ENCODE measurements at regions not wholly inside any gene's neighbourhood (a gene's known extent, or its start where the extent isn't known, plus 50 kb on each side); places are given as distances from the start of the nearest gene placed in this dataset.

DNA sequence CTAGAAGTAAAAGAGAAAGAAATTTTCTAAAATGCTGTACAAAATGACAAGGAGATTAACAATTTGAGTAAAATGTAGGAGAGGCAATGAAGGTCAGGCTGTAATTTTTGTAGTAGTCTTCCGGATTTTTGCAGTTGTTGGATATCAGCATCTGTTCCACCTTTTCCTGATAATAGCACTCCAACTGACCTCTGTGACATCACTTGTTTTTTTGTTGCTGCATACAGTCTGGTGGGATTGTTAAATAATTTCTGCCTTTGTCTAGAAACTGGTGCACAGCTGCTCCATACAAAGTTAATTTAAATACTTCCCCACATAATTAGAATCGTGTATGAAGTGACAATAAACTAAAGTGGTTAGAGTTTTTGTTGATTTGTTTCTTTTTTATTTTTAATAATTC, 731.4 kb downstream of the PLOD2 start (continued):
- TF ChIP-seq, protein P1, sequence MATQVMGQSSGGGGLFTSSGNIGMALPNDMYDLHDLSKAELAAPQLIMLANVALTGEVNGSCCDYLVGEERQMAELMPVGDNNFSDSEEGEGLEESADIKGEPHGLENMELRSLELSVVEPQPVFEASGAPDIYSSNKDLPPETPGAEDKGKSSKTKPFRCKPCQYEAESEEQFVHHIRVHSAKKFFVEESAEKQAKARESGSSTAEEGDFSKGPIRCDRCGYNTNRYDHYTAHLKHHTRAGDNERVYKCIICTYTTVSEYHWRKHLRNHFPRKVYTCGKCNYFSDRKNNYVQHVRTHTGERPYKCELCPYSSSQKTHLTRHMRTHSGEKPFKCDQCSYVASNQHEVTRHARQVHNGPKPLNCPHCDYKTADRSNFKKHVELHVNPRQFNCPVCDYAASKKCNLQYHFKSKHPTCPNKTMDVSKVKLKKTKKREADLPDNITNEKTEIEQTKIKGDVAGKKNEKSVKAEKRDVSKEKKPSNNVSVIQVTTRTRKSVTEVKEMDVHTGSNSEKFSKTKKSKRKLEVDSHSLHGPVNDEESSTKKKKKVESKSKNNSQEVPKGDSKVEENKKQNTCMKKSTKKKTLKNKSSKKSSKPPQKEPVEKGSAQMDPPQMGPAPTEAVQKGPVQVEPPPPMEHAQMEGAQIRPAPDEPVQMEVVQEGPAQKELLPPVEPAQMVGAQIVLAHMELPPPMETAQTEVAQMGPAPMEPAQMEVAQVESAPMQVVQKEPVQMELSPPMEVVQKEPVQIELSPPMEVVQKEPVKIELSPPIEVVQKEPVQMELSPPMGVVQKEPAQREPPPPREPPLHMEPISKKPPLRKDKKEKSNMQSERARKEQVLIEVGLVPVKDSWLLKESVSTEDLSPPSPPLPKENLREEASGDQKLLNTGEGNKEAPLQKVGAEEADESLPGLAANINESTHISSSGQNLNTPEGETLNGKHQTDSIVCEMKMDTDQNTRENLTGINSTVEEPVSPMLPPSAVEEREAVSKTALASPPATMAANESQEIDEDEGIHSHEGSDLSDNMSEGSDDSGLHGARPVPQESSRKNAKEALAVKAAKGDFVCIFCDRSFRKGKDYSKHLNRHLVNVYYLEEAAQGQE (IDR thresholded peaks at IDR 0.05; ENCODE audit: unreplicated experiment) = no peak
- no peak for TF ChIP-seq NANOG (IDR thresholded peaks at IDR 0.05; ENCODE audit: borderline replicate concordance)
- no peak for TF ChIP-seq JUNB (IDR thresholded peaks at IDR 0.05; ENCODE audit: unreplicated experiment)
- no peak for TF ChIP-seq POLR2AphosphoS5 (IDR thresholded peaks at IDR 0.05; ENCODE audit: low read depth)
- no peak for TF ChIP-seq STAT1 (IDR thresholded peaks at IDR 0.05; ENCODE audit: unreplicated experiment)
- TF ChIP-seq, protein P2, sequence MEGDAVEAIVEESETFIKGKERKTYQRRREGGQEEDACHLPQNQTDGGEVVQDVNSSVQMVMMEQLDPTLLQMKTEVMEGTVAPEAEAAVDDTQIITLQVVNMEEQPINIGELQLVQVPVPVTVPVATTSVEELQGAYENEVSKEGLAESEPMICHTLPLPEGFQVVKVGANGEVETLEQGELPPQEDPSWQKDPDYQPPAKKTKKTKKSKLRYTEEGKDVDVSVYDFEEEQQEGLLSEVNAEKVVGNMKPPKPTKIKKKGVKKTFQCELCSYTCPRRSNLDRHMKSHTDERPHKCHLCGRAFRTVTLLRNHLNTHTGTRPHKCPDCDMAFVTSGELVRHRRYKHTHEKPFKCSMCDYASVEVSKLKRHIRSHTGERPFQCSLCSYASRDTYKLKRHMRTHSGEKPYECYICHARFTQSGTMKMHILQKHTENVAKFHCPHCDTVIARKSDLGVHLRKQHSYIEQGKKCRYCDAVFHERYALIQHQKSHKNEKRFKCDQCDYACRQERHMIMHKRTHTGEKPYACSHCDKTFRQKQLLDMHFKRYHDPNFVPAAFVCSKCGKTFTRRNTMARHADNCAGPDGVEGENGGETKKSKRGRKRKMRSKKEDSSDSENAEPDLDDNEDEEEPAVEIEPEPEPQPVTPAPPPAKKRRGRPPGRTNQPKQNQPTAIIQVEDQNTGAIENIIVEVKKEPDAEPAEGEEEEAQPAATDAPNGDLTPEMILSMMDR (conservative IDR thresholded peaks at IDR 0.05; ENCODE audit: low read depth in 2 of 2) = no peak

- Histone ChIP-seq H3K27me3 (ENCODE audit: insufficient read depth) (no peaks in the 10 kb centered on the region), H4K20me1 (replicated peaks; ENCODE audit: insufficient read depth) (no peaks in the 10 kb centered on the region), H2AFZ (no peak overlapping the region), H3K36me3 (ENCODE audit: insufficient read depth) (no peaks in the 10 kb centered on the region), H3K4me3 (no peak overlapping the region), H3F3A (replicated peaks; ENCODE audit: low read depth) (no peaks in the 10 kb centered on the region), H3K27ac (ENCODE audit: low read depth) (no peak overlapping the region), H3K79me2 (replicated peaks; ENCODE audit: insufficient read depth) (no peaks in the 10 kb centered on the region), H3K4me1 (ENCODE audit: insufficient read depth) (no peaks in the 10 kb centered on the region), H3K9me2 (ENCODE audit: insufficient read depth) (no peaks in the 10 kb centered on the region), H3K4me2 (no peak overlapping the region)
- Mint-ChIP-seq H3K36me3 (ENCODE audit: low read depth) (no peaks in the 10 kb centered on the region), H3K4me3 (no peak overlapping the region), H3K9me3 (no peaks in the 10 kb centered on the region), H3K27ac (no peak overlapping the region), H3K27me3 (ENCODE audit: insufficient read depth, low read depth, poor library complexity) (no peaks in the 10 kb centered on the region), H3K4me1 (no peaks in the 10 kb centered on the region; the same call in 2 of the 3 replicates)
- ATAC-seq (no peak), DNase-seq (ENCODE audit: low spot score) (no peak)
- no peak for TF ChIP-seq ZNF331 (CRISPR knock-in tag; IDR thresholded peaks at IDR 0.05; ENCODE audit: low read depth)
- TF ChIP-seq, protein P2 (conservative IDR thresholded peaks at IDR 0.05; ENCODE audit: low read depth in 2 of 2) = no peak
- no peak for TF ChIP-seq JUNB (IDR thresholded peaks at IDR 0.05; ENCODE audit: unreplicated experiment)
- no peak for TF ChIP-seq STAT1 (IDR thresholded peaks at IDR 0.05; ENCODE audit: unreplicated experiment)
- no peak for TF ChIP-seq EZH2phosphoT487 (IDR thresholded peaks at IDR 0.05; ENCODE audit: unreplicated experiment)
- TF ChIP-seq, protein P1 (IDR thresholded peaks at IDR 0.05; ENCODE audit: unreplicated experiment) = no peak
- TF ChIP-seq EZH2 (IDR thresholded peaks at IDR 0.05; ENCODE audit: low read depth, unreplicated experiment) = no peak
Measured at GRCh38 chr3:145448436-145448835, 712.5 kb downstream of the PLOD2 start.
